Natural killer cell (primary cell): ENCODE measurements at regions not wholly inside any gene's neighbourhood (a gene's known extent, or its start where the extent isn't known, plus 50 kb on each side); places are given as distances from the start of the nearest gene placed in this dataset.

Experiments used
- ATAC-seq, 3 donors: fragments of 150-1000 bp in 2 of 3; fragments of 200-7000 bp in 1 of 3; cut with Tn5 transposase; 1 replicate in 1 of 3; 2 replicates in 2 of 3; pipeline ENCODE4 v1.10.0; 2021; ENCODE audit warnings: mild to moderate bottlenecking in 2 of 3, moderate library complexity in 2 of 3
- DNase-seq, 2 donors: peaks; one replicate each; pipeline versions ENCODE4 v3.0.0 to v3.0.0-alpha.2; 2013 to 2021; ENCODE audit warnings: mixed read lengths in 1 of 2
- H3K27ac ChIP-seq: one replicate; pipeline ENCODE4 v1.5.1; 2013; ENCODE audit warnings: mild to moderate bottlenecking, low read length
- H3K27me3 ChIP-seq: one replicate; pipeline ENCODE4 v1.6.1; 2013; ENCODE audit warnings: low read length; ENCODE audit not compliant: control insufficient read depth, insufficient read depth
- H3K36me3 ChIP-seq: one replicate; pipeline ENCODE4 v1.6.1; 2013; ENCODE audit warnings: low read length; ENCODE audit not compliant: control insufficient read depth, insufficient read depth
- H3K4me1 ChIP-seq: one replicate; pipeline ENCODE4 v1.6.1; 2013; ENCODE audit warnings: low read length; ENCODE audit not compliant: control insufficient read depth, insufficient read depth
- H3K4me3 ChIP-seq: one replicate; pipeline ENCODE4 v1.5.1; 2013; ENCODE audit warnings: low read length
- H3K9me3 ChIP-seq: one replicate; pipeline ENCODE4 v1.6.1; 2013; ENCODE audit warnings: low read length; ENCODE audit not compliant: control insufficient read depth, insufficient read depth
- H3K27ac Mint-ChIP-seq, 2 donors: one replicate each; pipeline ENCODE4 v1.8.0; 2022; ENCODE audit warnings: mild to moderate bottlenecking in 2 of 2, mixed read lengths in 2 of 2, moderate library complexity in 1 of 2
- H3K27me3 Mint-ChIP-seq, 2 donors: one replicate each; pipeline ENCODE4 v1.8.0; 2022; ENCODE audit warnings: low read depth in 2 of 2, mixed read lengths in 2 of 2
- H3K36me3 Mint-ChIP-seq: one replicate; pipeline ENCODE4 v1.8.0; 2022; ENCODE audit warnings: mixed read lengths
- H3K4me1 Mint-ChIP-seq, 2 donors: one replicate each; pipeline ENCODE4 v1.8.0; 2022; ENCODE audit warnings: mixed read lengths in 2 of 2
- H3K4me3 Mint-ChIP-seq: one replicate; pipeline ENCODE4 v1.8.0; 2022; ENCODE audit warnings: mild to moderate bottlenecking, moderate library complexity, mixed read lengths
- H3K9me3 Mint-ChIP-seq, 2 donors: one replicate each; pipeline ENCODE4 v1.8.0; 2022; ENCODE audit warnings: mixed read lengths in 2 of 2
- WGBS: methylation state at CpG from one replicate; pipeline ENCODE4 v1.1.7; 2013; ENCODE audit warnings: missing lambda C conversion rate; ENCODE audit not compliant: insufficient coverage; 5-methylcytosine and 5-hydroxymethylcytosine counted together
- intact Hi-C: fragments of 100-400 bp; cut with micrococcal nuclease; formaldehyde crosslinking; loops from one replicate; pipeline ENCODE4 v1.14.2; 2022
- TF ChIP-seq, protein P1 (sequence below): fragments of 200-600 bp; IDR thresholded peaks from one replicate; pipeline ENCODE4 v1.8.0; 2022; ENCODE audit warnings: antibody characterized with exemption

DNA sequence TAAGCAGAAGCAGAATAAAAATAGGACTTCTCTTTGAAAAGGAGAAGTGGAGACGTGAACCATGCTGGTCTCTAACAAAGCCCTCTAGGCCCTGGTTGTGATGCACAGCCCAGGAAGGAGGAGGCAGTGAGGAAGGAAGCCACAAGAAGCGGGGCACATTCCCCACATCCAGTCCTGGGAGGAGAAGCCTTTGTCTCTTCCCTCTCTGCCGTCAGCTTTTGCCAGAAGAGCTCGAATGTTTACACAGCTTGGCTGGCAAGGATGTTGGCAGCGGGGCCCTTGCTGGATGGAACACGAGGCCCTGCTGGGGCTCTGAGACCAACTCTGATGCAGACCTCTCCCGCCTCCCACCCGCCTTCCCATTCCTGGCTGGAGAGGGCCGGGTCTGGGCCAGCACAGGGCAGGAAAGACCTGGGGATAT is 91.3 kb downstream of the MAF start:
- Histone ChIP-seq H3K4me3 (no peak overlapping the region), H3K36me3 (no peaks in the 10 kb centered on the region), H3K9me3 (no peaks in the 10 kb centered on the region), H3K4me1 (no peaks in the 10 kb centered on the region), H3K27me3 (no peaks in the 10 kb centered on the region), H3K27ac (no peak overlapping the region)
- Mint-ChIP-seq H3K4me1 (no peaks in the 10 kb centered on the region), H3K9me3 (no peaks in the 10 kb centered on the region), H3K36me3 (no peaks in the 10 kb centered on the region), H3K27me3 (peaks cover 22 to 24% of the 10 kb centered on the region in 2 donors), H3K27ac (no peak overlapping the region), H3K4me3 (no peak overlapping the region)
- DNase-seq, result no peak
- TF ChIP-seq, protein P1, sequence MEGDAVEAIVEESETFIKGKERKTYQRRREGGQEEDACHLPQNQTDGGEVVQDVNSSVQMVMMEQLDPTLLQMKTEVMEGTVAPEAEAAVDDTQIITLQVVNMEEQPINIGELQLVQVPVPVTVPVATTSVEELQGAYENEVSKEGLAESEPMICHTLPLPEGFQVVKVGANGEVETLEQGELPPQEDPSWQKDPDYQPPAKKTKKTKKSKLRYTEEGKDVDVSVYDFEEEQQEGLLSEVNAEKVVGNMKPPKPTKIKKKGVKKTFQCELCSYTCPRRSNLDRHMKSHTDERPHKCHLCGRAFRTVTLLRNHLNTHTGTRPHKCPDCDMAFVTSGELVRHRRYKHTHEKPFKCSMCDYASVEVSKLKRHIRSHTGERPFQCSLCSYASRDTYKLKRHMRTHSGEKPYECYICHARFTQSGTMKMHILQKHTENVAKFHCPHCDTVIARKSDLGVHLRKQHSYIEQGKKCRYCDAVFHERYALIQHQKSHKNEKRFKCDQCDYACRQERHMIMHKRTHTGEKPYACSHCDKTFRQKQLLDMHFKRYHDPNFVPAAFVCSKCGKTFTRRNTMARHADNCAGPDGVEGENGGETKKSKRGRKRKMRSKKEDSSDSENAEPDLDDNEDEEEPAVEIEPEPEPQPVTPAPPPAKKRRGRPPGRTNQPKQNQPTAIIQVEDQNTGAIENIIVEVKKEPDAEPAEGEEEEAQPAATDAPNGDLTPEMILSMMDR, result no peak
- 64% methylated on average over 9 of the region's 9 CpGs for whole genome bisulfite sequencing
- ATAC-seq, result no peak
- intact Hi-C loops, result no loop called here

DNA sequence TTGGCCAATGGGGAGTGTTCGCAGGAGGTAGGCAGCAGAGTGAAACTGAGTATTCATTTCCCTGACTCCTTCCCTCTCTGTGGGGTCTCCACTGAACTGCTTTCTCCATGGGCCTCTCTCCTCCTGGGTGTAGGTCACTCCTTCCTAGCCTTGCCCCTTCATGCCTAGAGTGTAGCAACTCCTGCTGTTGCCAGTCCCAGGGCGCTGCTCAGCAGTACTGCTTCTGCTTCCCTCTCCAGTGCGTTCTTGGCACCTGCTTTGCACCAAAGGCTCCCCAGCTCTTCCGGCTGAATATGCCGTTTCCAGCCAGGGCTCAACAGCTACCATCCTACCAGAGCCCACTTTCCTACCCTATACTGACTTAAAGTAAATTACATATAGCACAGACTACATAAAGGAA is 92.2 kb downstream of the MAF start:
- H3K9me3 ChIP-seq, result no peaks in the 10 kb centered on the region
- intact Hi-C loops, result no loop called here
- H3K4me1 ChIP-seq, result no peaks in the 10 kb centered on the region
- Mint-ChIP-seq H3K36me3 (no peaks in the 10 kb centered on the region), H3K9me3 (no peaks in the 10 kb centered on the region), H3K27me3 (peaks cover 21% of the 10 kb centered on the region in 2 donors), H3K4me1 (no peaks in the 10 kb centered on the region), H3K27ac (no peak overlapping the region), H3K4me3 (no peak overlapping the region)
- H3K27me3 ChIP-seq, result no peaks in the 10 kb centered on the region
- TF ChIP-seq, protein P1, result no peak
- ATAC-seq (no peak), DNase-seq (no peak)
- H3K27ac ChIP-seq, result no peak overlapping the region
- H3K4me3 ChIP-seq, result no peak overlapping the region
- 90% methylated on average over 5 of the region's 5 CpGs for WGBS
- H3K36me3 ChIP-seq, result no peaks in the 10 kb centered on the region

DNA sequence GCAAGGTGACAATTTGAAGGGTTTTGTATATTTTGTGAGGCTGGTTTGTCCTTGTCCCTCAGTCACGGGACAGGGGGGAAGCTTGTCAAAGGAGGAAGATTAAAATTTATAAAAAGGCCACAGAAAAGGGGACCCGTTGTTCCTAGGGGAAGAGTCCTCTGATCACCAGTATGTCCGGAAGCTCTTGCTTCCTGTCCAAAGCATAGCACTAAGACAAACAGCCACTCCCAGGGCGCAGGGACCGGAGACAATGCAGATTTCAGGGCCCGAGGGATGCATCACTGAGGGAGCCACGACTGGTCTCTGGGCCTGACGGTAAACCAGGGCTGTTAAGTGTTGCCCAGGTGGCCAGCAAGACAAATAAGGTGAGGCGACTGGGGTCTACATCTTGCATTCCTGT is 95.2 kb downstream of the MAF start:
- DNase-seq (no peak), ATAC-seq (no peak)
- H3K27ac Mint-ChIP-seq, result no peak overlapping the region
- 92% methylated on average over 9 of the region's 9 CpGs for WGBS
- H3K9me3 Mint-ChIP-seq, result no peaks in the 10 kb centered on the region
- TF ChIP-seq, protein P1, result no peak
- Histone ChIP-seq H3K4me1 (no peaks in the 10 kb centered on the region), H3K27ac (no peak overlapping the region), H3K9me3 (no peaks in the 10 kb centered on the region), H3K4me3 (no peak overlapping the region), H3K36me3 (no peaks in the 10 kb centered on the region), H3K27me3 (no peaks in the 10 kb centered on the region)
- no peak overlapping the region for H3K4me3 Mint-ChIP-seq
- peaks cover 13 to 15% of the 10 kb centered on the region in 2 donors for H3K27me3 Mint-ChIP-seq
- peaks cover 0 to 3% of the 10 kb centered on the region in 2 donors for H3K4me1 Mint-ChIP-seq
- intact Hi-C loops, result no loop called here
- H3K36me3 Mint-ChIP-seq, result no peaks in the 10 kb centered on the region

DNA sequence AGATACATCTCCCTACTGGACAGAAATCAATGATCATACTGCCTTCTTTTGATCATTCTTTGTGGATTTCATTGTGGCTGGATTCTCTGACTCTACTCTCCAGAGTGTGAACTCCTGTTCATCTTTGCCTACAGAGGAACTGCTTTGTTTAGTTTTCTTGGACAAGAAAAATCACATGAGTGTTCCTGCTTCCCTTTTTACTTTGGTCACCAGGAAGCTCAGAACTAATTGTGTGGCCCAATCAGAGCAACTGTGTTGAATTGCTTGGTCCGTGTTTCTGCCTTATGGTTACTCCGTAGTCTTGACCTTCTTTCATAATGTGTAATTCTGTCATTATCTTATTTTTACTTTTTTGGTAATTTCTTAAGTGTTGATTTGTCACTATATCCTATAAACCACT is 97.0 kb downstream of the MAF start:
- DNase-seq, result no peak
- TF ChIP-seq, protein P1, result no peak
- no peaks in the 10 kb centered on the region for H3K9me3 ChIP-seq
- H3K27ac Mint-ChIP-seq, result no peak overlapping the region
- intact Hi-C loops, result no loop called here
- H3K36me3 ChIP-seq, result no peaks in the 10 kb centered on the region
- peaks cover 14 to 20% of the 10 kb centered on the region in 2 donors for H3K4me1 Mint-ChIP-seq
- WGBS, result 83% methylated on average over 1 of the region's 2 CpGs
- H3K36me3 Mint-ChIP-seq, result no peaks in the 10 kb centered on the region
- H3K27ac ChIP-seq, result no peak overlapping the region
- H3K4me3 Mint-ChIP-seq, result no peak overlapping the region
- no peaks in the 10 kb centered on the region for H3K27me3 ChIP-seq
- H3K27me3 Mint-ChIP-seq, result peaks cover 13% of the 10 kb centered on the region in 2 donors
- H3K4me1 ChIP-seq, result peaks cover 4% of the 10 kb centered on the region
- no peak overlapping the region for H3K4me3 ChIP-seq
- H3K9me3 Mint-ChIP-seq, result no peaks in the 10 kb centered on the region
- no peak for ATAC-seq
